ENCODE measurements at regions not wholly inside any gene's neighbourhood (a gene's known extent, or its start where the extent isn't known, plus 50 kb on each side); places are given as distances from the start of the nearest gene placed in this dataset.
"Not testable (repeated sequence)": the region's sequence is repeated elsewhere in the genome, so short reads cannot be mapped to it uniquely, and the experiment has no call there.

GRCh38 chr9:41783070-41783810 is 346.0 kb downstream of the CNTNAP3B start:
- H3K9me3 Mint-ChIP-seq; H3K36me3 Mint-ChIP-seq (ENCODE audit: low read depth); H3K4me3 Mint-ChIP-seq; intact Hi-C loops (cut with micrococcal nuclease); H3K27ac Mint-ChIP-seq; H3K27me3 Mint-ChIP-seq; H3K4me1 Mint-ChIP-seq (ENCODE audit: low read depth): not testable (repeated sequence)

- H3K4me1 Mint-ChIP-seq (ENCODE audit: low read depth); H3K27me3 Mint-ChIP-seq; H3K9me3 Mint-ChIP-seq; H3K36me3 Mint-ChIP-seq (ENCODE audit: low read depth); H3K27ac Mint-ChIP-seq; intact Hi-C loops (cut with micrococcal nuclease); H3K4me3 Mint-ChIP-seq: not testable (repeated sequence)
Measured at GRCh38 chr9:41781899-41782298, 347.3 kb downstream of the CNTNAP3B start.

GRCh38 chr9:41779897-41780406 is 349.3 kb downstream of the CNTNAP3B start:
- H3K4me3 Mint-ChIP-seq; H3K9me3 Mint-ChIP-seq; H3K27me3 Mint-ChIP-seq; H3K27ac Mint-ChIP-seq; H3K36me3 Mint-ChIP-seq (ENCODE audit: low read depth); intact Hi-C loops (cut with micrococcal nuclease); H3K4me1 Mint-ChIP-seq (ENCODE audit: low read depth): not testable (repeated sequence)

- H3K36me3 Mint-ChIP-seq (ENCODE audit: low read depth); H3K27me3 Mint-ChIP-seq; intact Hi-C loops (cut with micrococcal nuclease); H3K4me3 Mint-ChIP-seq; H3K4me1 Mint-ChIP-seq (ENCODE audit: low read depth); H3K27ac Mint-ChIP-seq; H3K9me3 Mint-ChIP-seq: not testable (repeated sequence)
Measured at GRCh38 chr9:41779192-41779591, 350.0 kb downstream of the CNTNAP3B start.

- H3K4me1 Mint-ChIP-seq (ENCODE audit: low read depth); H3K27ac Mint-ChIP-seq; H3K9me3 Mint-ChIP-seq; intact Hi-C loops (cut with micrococcal nuclease); H3K27me3 Mint-ChIP-seq; H3K4me3 Mint-ChIP-seq; H3K36me3 Mint-ChIP-seq (ENCODE audit: low read depth): not testable (repeated sequence)
Measured at GRCh38 chr9:41778535-41779071, 350.6 kb downstream of the CNTNAP3B start.

- H3K27ac Mint-ChIP-seq; H3K4me1 Mint-ChIP-seq (ENCODE audit: low read depth); H3K4me3 Mint-ChIP-seq; intact Hi-C loops (cut with micrococcal nuclease); H3K9me3 Mint-ChIP-seq; H3K27me3 Mint-ChIP-seq; H3K36me3 Mint-ChIP-seq (ENCODE audit: low read depth): not testable (repeated sequence)
Measured at GRCh38 chr9:41777536-41777935, 351.7 kb downstream of the CNTNAP3B start.

- intact Hi-C loops (cut with micrococcal nuclease); H3K4me3 Mint-ChIP-seq; H3K36me3 Mint-ChIP-seq (ENCODE audit: low read depth); H3K4me1 Mint-ChIP-seq (ENCODE audit: low read depth); H3K27ac Mint-ChIP-seq; H3K27me3 Mint-ChIP-seq; H3K9me3 Mint-ChIP-seq: not testable (repeated sequence)
Measured at GRCh38 chr9:41772541-41772940, 356.7 kb downstream of the CNTNAP3B start.

GRCh38 chr9:41771693-41772092 is 357.5 kb downstream of the CNTNAP3B start:
- H3K27me3 Mint-ChIP-seq; H3K36me3 Mint-ChIP-seq (ENCODE audit: low read depth); H3K4me1 Mint-ChIP-seq (ENCODE audit: low read depth); intact Hi-C loops (cut with micrococcal nuclease); H3K9me3 Mint-ChIP-seq: not testable (repeated sequence)
- H3K4me3 Mint-ChIP-seq: peak overlapping the region; percentile 45
- H3K27ac Mint-ChIP-seq: peak overlapping the region; percentile 73

- H3K27ac Mint-ChIP-seq; H3K4me3 Mint-ChIP-seq; intact Hi-C loops (cut with micrococcal nuclease); H3K9me3 Mint-ChIP-seq; H3K27me3 Mint-ChIP-seq; H3K36me3 Mint-ChIP-seq (ENCODE audit: low read depth); H3K4me1 Mint-ChIP-seq (ENCODE audit: low read depth): not testable (repeated sequence)
Measured at GRCh38 chr9:41754822-41755221, 374.4 kb downstream of the CNTNAP3B start.

- H3K4me1 Mint-ChIP-seq (ENCODE audit: low read depth); H3K9me3 Mint-ChIP-seq; intact Hi-C loops (cut with micrococcal nuclease); H3K27ac Mint-ChIP-seq; H3K4me3 Mint-ChIP-seq; H3K27me3 Mint-ChIP-seq; H3K36me3 Mint-ChIP-seq (ENCODE audit: low read depth): not testable (repeated sequence)
Measured at GRCh38 chr9:41754403-41754802, 374.8 kb downstream of the CNTNAP3B start.

- H3K27ac Mint-ChIP-seq; H3K4me3 Mint-ChIP-seq; H3K36me3 Mint-ChIP-seq (ENCODE audit: low read depth); H3K27me3 Mint-ChIP-seq; intact Hi-C loops (cut with micrococcal nuclease); H3K4me1 Mint-ChIP-seq (ENCODE audit: low read depth); H3K9me3 Mint-ChIP-seq: not testable (repeated sequence)
Measured at GRCh38 chr9:41741897-41742296, 387.3 kb downstream of the CNTNAP3B start.

GRCh38 chr9:41741173-41741572 is 388.1 kb downstream of the CNTNAP3B start:
- H3K4me1 Mint-ChIP-seq (ENCODE audit: low read depth); H3K4me3 Mint-ChIP-seq; H3K36me3 Mint-ChIP-seq (ENCODE audit: low read depth); H3K9me3 Mint-ChIP-seq; intact Hi-C loops (cut with micrococcal nuclease); H3K27ac Mint-ChIP-seq; H3K27me3 Mint-ChIP-seq: not testable (repeated sequence)

GRCh38 chr9:41738681-41739080 is 390.5 kb downstream of the CNTNAP3B start:
- H3K27me3 Mint-ChIP-seq; H3K36me3 Mint-ChIP-seq (ENCODE audit: low read depth); H3K4me1 Mint-ChIP-seq (ENCODE audit: low read depth); H3K9me3 Mint-ChIP-seq; H3K27ac Mint-ChIP-seq; intact Hi-C loops (cut with micrococcal nuclease); H3K4me3 Mint-ChIP-seq: not testable (repeated sequence)

GRCh38 chr9:41699190-41699589 is 430.0 kb downstream of the CNTNAP3B start:
- H3K36me3 Mint-ChIP-seq (ENCODE audit: low read depth); H3K27ac Mint-ChIP-seq; H3K9me3 Mint-ChIP-seq; intact Hi-C loops (cut with micrococcal nuclease); H3K4me1 Mint-ChIP-seq (ENCODE audit: low read depth); H3K27me3 Mint-ChIP-seq; H3K4me3 Mint-ChIP-seq: not testable (repeated sequence)

- not testable (repeated sequence) for H3K36me3 Mint-ChIP-seq (ENCODE audit: low read depth)
Measured at GRCh38 chr9:41697080-41697479, 432.1 kb downstream of the CNTNAP3B start.

More at GRCh38 chr9:41697080-41697479, 432.1 kb downstream of the CNTNAP3B start:
- H3K9me3 Mint-ChIP-seq; H3K27me3 Mint-ChIP-seq; intact Hi-C loops (cut with micrococcal nuclease); H3K4me1 Mint-ChIP-seq (ENCODE audit: low read depth); H3K4me3 Mint-ChIP-seq: not testable (repeated sequence)
- H3K27ac Mint-ChIP-seq: peak overlapping the region; percentile 79

Data from dendritic cell treated with granulocyte-macrophage colony-stimulating factor and Interleukin-4, amounts not matched to agents 40 ng/mL and 50 ng/mL, for 4 days (primary cell).